Activated naive CD8-positive, alpha-beta T cell treated with anti-CD3 and anti-CD28 coated beads, Interleukin-2, amount 10 ng/mL, durations not matched to agents 7 days and 5 days (primary cell): ENCODE measurements at regions not wholly inside any gene's neighbourhood (a gene's known extent, or its start where the extent isn't known, plus 50 kb on each side); places are given as distances from the start of the nearest gene placed in this dataset.
"Not testable (repeated sequence)": the region's sequence is repeated elsewhere in the genome, so short reads cannot be mapped to it uniquely, and the experiment has no call there.

Experiments used
- ATAC-seq: fragments of 150-1000 bp; cut with Tn5 transposase; one replicate; pipeline ENCODE4 v1.10.0; 2021; ENCODE audit warnings: low read depth, moderate library complexity
- POLR2A ChIA-PET: fragments of 350-600 bp; sonication (Branson Sonifier 250); formaldehyde crosslinking; loops from one replicate; lab custom pipeline; 2021; ENCODE audit warnings: antibody characterized with exemption; lab: Charles Lee
- DNase-seq: peaks from one replicate; pipeline ENCODE4 v3.0.0; 2021
- H3K27ac Mint-ChIP-seq: one replicate; pipeline ENCODE4 v1.8.0; 2022; ENCODE audit warnings: mild to moderate bottlenecking, mixed read lengths
- H3K27me3 Mint-ChIP-seq: one replicate; pipeline ENCODE4 v1.8.0; 2022; ENCODE audit warnings: mild to moderate bottlenecking, moderate library complexity, mixed read lengths
- H3K36me3 Mint-ChIP-seq: one replicate; pipeline ENCODE4 v1.8.0; 2021; ENCODE audit warnings: mild to moderate bottlenecking, mixed read lengths
- H3K4me1 Mint-ChIP-seq: one replicate; pipeline ENCODE4 v1.8.0; 2021; ENCODE audit warnings: mixed read lengths
- H3K4me3 Mint-ChIP-seq: one replicate; pipeline ENCODE4 v1.8.0; 2022; ENCODE audit warnings: mild to moderate bottlenecking, moderate library complexity, mixed read lengths
- H3K9me3 Mint-ChIP-seq: one replicate; pipeline ENCODE4 v1.8.0; 2021; ENCODE audit warnings: mixed read lengths

- H3K9me3 Mint-ChIP-seq, DNase-seq, H3K27me3 Mint-ChIP-seq, H3K36me3 Mint-ChIP-seq, POLR2A ChIA-PET, ATAC-seq, H3K4me3 Mint-ChIP-seq, H3K27ac Mint-ChIP-seq, H3K4me1 Mint-ChIP-seq: not testable (repeated sequence)
These were observed 53.6 kb downstream of the SRGAP2 start for GRCh38 chr1:206256935-206257334.

GRCh38 chr1:206261473-206261872 lies 58.1 kb downstream of the SRGAP2 start:
- H3K4me3 Mint-ChIP-seq, H3K27me3 Mint-ChIP-seq, DNase-seq, POLR2A ChIA-PET, H3K4me1 Mint-ChIP-seq, H3K27ac Mint-ChIP-seq, H3K36me3 Mint-ChIP-seq, H3K9me3 Mint-ChIP-seq, ATAC-seq: not testable (repeated sequence)

- H3K36me3 Mint-ChIP-seq, H3K4me1 Mint-ChIP-seq, ATAC-seq, H3K9me3 Mint-ChIP-seq, H3K4me3 Mint-ChIP-seq, POLR2A ChIA-PET, DNase-seq, H3K27ac Mint-ChIP-seq, H3K27me3 Mint-ChIP-seq: not testable (repeated sequence)
These were observed 59.1 kb downstream of the SRGAP2 start for GRCh38 chr1:206262424-206262823.

- H3K27ac Mint-ChIP-seq, H3K4me1 Mint-ChIP-seq, H3K4me3 Mint-ChIP-seq, ATAC-seq, H3K27me3 Mint-ChIP-seq, DNase-seq, POLR2A ChIA-PET, H3K9me3 Mint-ChIP-seq, H3K36me3 Mint-ChIP-seq: not testable (repeated sequence)
These were observed 61.6 kb downstream of the SRGAP2 start for GRCh38 chr1:206264916-206265315.

GRCh38 chr1:206271153-206271552 lies 67.8 kb downstream of the SRGAP2 start:
- POLR2A ChIA-PET, H3K4me1 Mint-ChIP-seq, DNase-seq, H3K4me3 Mint-ChIP-seq, H3K9me3 Mint-ChIP-seq, H3K36me3 Mint-ChIP-seq, ATAC-seq, H3K27ac Mint-ChIP-seq, H3K27me3 Mint-ChIP-seq: not testable (repeated sequence)

GRCh38 chr1:206273104-206273503 lies 69.8 kb downstream of the SRGAP2 start:
- not testable (repeated sequence) for ATAC-seq, H3K36me3 Mint-ChIP-seq, H3K27me3 Mint-ChIP-seq

GRCh38 chr1:206276143-206276542 lies 72.8 kb downstream of the SRGAP2 start:
- H3K4me1 Mint-ChIP-seq, H3K27me3 Mint-ChIP-seq, H3K27ac Mint-ChIP-seq, POLR2A ChIA-PET, H3K9me3 Mint-ChIP-seq, ATAC-seq, H3K36me3 Mint-ChIP-seq, H3K4me3 Mint-ChIP-seq, DNase-seq: not testable (repeated sequence)

More at GRCh38 chr1:206273104-206273503, 69.8 kb downstream of the SRGAP2 start:
- H3K4me3 Mint-ChIP-seq, H3K27ac Mint-ChIP-seq, H3K9me3 Mint-ChIP-seq, POLR2A ChIA-PET, H3K4me1 Mint-ChIP-seq, DNase-seq: not testable (repeated sequence)

- not testable (repeated sequence) for H3K36me3 Mint-ChIP-seq, ATAC-seq, DNase-seq, H3K27ac Mint-ChIP-seq, H3K27me3 Mint-ChIP-seq, H3K4me1 Mint-ChIP-seq, H3K9me3 Mint-ChIP-seq, H3K4me3 Mint-ChIP-seq
- POLR2A ChIA-PET: interaction anchor here (0.6 kb wide), 1 partner anchor 990 kb away, joined by 3 read pairs; no protein-coding TSS in a partner anchor
These were observed 75.3 kb downstream of the SRGAP2 start for GRCh38 chr1:206278683-206279082.

- DNase-seq, H3K36me3 Mint-ChIP-seq, H3K27me3 Mint-ChIP-seq, ATAC-seq, H3K27ac Mint-ChIP-seq, H3K4me3 Mint-ChIP-seq, POLR2A ChIA-PET, H3K4me1 Mint-ChIP-seq, H3K9me3 Mint-ChIP-seq: not testable (repeated sequence)
These were observed 77.3 kb downstream of the SRGAP2 start for GRCh38 chr1:206280683-206281082.

- H3K36me3 Mint-ChIP-seq, H3K9me3 Mint-ChIP-seq, DNase-seq, H3K4me3 Mint-ChIP-seq, H3K27me3 Mint-ChIP-seq, H3K27ac Mint-ChIP-seq, H3K4me1 Mint-ChIP-seq: not testable (repeated sequence)
- POLR2A ChIA-PET: interaction anchor here (0.7 kb wide), 1 partner anchor 164 kb away, joined by 3 read pairs; no protein-coding TSS in a partner anchor
- ATAC-seq: peak; percentile 89
These were observed 78.7 kb downstream of the SRGAP2 start for GRCh38 chr1:206281912-206282654.

- H3K9me3 Mint-ChIP-seq, DNase-seq, H3K4me3 Mint-ChIP-seq, H3K27ac Mint-ChIP-seq, H3K27me3 Mint-ChIP-seq, ATAC-seq, H3K4me1 Mint-ChIP-seq, H3K36me3 Mint-ChIP-seq, POLR2A ChIA-PET: not testable (repeated sequence)
These were observed 82.0 kb downstream of the SRGAP2 start for GRCh38 chr1:206285024-206285960.

GRCh38 chr1:206287759-206288158 lies 84.4 kb downstream of the SRGAP2 start:
- H3K4me1 Mint-ChIP-seq, H3K4me3 Mint-ChIP-seq, H3K9me3 Mint-ChIP-seq, ATAC-seq, H3K36me3 Mint-ChIP-seq, DNase-seq, POLR2A ChIA-PET, H3K27me3 Mint-ChIP-seq, H3K27ac Mint-ChIP-seq: not testable (repeated sequence)

GRCh38 chr1:206288453-206288852 lies 85.1 kb downstream of the SRGAP2 start:
- H3K4me3 Mint-ChIP-seq, H3K27me3 Mint-ChIP-seq, DNase-seq, H3K4me1 Mint-ChIP-seq, H3K36me3 Mint-ChIP-seq, H3K27ac Mint-ChIP-seq, POLR2A ChIA-PET, H3K9me3 Mint-ChIP-seq: not testable (repeated sequence)
- ATAC-seq: peak; percentile 84
